Endothelial cell of umbilical vein (primary cell): ENCODE measurements at regions not wholly inside any gene's neighbourhood (a gene's known extent, or its start where the extent isn't known, plus 50 kb on each side); places are given as distances from the start of the nearest gene placed in this dataset.

ENCODE experiments used
- EZH2 ChIP-seq: IDR thresholded peaks from 2 replicates; pipeline ENCODE4 v1.6.1; 2012; ENCODE audit warnings: borderline replicate concordance, low read depth, mild to moderate bottlenecking, moderate library complexity, low read length, inconsistent platforms; ENCODE audit not compliant: severe bottlenecking
- FOS ChIP-seq: IDR thresholded peaks from 2 replicates; pipeline ENCODE4 v1.6.1; 2011; ENCODE audit warnings: mild to moderate bottlenecking, low read length, moderate library complexity, borderline replicate concordance; ENCODE audit not compliant: insufficient read depth
- JUN ChIP-seq: IDR thresholded peaks from 2 replicates; pipeline ENCODE4 v1.6.1; 2011; ENCODE audit warnings: borderline replicate concordance, low read depth; ENCODE audit not compliant: insufficient read length, insufficient read depth
- POLR2A ChIP-seq: IDR thresholded peaks from 2 replicates; pipeline ENCODE4 v1.6.1; 2012; ENCODE audit warnings: low read depth, mild to moderate bottlenecking, control low read depth, low read length
- POLR2AphosphoS5 ChIP-seq: IDR thresholded peaks from 2 replicates; pipeline ENCODE4 v1.6.1; 2012; ENCODE audit warnings: low read depth, mild to moderate bottlenecking, control low read depth, low read length, moderate library complexity; ENCODE audit not compliant: insufficient read depth
- TF ChIP-seq, protein P1 (sequence below), 2 donors: IDR thresholded peaks; 1 replicate in 1 of 2; 2 replicates in 1 of 2; pipeline ENCODE4 v1.5.1; 2011; ENCODE audit warnings: low read length in 2 of 2, mild to moderate bottlenecking in 2 of 2, moderate library complexity in 2 of 2, control low read depth in 1 of 2, inconsistent platforms in 1 of 2, low read depth in 1 of 2; ENCODE audit not compliant: insufficient read depth in 1 of 2; ENCODE audit errors: extremely low read depth in 1 of 2
- TF ChIP-seq, protein P2 (sequence below): IDR thresholded peaks from 2 replicates; pipeline ENCODE4 v1.6.1; 2011; ENCODE audit not compliant: insufficient read depth, insufficient read length

DNA sequence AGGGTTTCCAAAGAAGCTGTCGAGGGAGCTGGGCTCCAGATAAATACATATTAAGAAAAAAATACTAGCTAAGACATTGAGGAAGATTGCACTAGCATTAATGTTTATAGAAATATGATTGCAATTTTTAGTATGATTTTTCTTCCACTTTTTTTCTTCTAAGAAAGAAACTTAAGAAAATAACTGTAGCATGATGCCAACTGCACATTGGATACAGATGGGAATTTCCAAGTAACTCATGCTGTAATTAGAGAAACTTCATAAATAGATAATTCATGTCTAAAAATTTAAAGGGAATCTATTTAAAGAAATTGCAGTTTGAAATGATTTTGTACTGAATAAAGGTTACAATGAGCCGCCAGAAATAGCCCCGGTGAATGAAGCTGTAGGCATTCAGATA is 119.4 kb downstream of the POLR1F start:
- TF ChIP-seq POLR2A, result no peak
- no peak for TF ChIP-seq POLR2AphosphoS5
- TF ChIP-seq, protein P1, sequence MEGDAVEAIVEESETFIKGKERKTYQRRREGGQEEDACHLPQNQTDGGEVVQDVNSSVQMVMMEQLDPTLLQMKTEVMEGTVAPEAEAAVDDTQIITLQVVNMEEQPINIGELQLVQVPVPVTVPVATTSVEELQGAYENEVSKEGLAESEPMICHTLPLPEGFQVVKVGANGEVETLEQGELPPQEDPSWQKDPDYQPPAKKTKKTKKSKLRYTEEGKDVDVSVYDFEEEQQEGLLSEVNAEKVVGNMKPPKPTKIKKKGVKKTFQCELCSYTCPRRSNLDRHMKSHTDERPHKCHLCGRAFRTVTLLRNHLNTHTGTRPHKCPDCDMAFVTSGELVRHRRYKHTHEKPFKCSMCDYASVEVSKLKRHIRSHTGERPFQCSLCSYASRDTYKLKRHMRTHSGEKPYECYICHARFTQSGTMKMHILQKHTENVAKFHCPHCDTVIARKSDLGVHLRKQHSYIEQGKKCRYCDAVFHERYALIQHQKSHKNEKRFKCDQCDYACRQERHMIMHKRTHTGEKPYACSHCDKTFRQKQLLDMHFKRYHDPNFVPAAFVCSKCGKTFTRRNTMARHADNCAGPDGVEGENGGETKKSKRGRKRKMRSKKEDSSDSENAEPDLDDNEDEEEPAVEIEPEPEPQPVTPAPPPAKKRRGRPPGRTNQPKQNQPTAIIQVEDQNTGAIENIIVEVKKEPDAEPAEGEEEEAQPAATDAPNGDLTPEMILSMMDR (IDR thresholded peaks at IDR 0.05; ENCODE audit: extremely low read depth in 1 of 2, insufficient read depth in 1 of 2, low read depth in 1 of 2, low read length in 2 of 2), result no peak
- no peak for TF ChIP-seq JUN
- TF ChIP-seq, protein P2, sequence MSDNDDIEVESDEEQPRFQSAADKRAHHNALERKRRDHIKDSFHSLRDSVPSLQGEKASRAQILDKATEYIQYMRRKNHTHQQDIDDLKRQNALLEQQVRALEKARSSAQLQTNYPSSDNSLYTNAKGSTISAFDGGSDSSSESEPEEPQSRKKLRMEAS, result no peak
- no peak for TF ChIP-seq FOS
- TF ChIP-seq EZH2, result no peak
